ENCODE measurements at regions not wholly inside any gene's neighbourhood (a gene's known extent, or its start where the extent isn't known, plus 50 kb on each side); places are given as distances from the start of the nearest gene placed in this dataset.

DNA sequence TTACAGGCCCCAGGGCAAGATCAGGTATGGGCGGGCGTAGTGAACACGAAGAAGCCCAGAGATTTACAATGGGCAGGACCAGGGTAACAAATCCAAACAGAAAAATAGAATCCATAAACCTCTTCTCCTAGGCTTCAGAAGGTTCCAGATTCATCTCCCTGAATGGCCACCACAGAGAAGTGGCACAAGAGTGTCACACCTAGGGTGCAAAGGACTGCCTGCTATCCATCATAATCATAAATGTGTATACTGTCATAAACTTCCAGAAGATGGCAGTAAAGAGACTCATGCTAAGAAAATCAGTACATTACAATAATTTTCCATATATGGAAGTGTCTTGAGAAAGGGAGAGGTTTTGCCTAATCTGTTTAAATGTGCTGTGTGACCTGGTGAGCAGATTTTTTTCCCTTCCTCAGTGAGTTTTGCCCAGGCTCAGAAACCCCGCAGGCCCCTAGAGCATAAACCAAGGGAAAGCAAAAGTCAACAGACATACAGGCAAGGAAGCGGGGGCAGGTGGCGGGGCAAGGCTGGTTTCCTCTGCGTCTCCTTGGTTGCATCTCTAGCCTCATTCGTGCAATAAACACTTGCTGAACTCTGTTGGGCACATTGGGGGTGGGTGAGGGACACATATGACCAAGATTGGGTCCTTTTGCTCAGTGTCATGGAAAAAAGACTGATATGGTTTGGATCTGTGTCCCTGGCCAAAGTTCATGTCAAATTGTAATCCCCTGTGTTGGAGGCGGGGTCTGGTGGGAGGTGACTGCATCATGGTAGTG is 92.0 kb upstream of the CDH5 start:
- peak; percentile 72 for TF ChIP-seq CTCF (conservative IDR thresholded peaks at IDR 0.05; ENCODE audit: low read length)
- no peak for TF ChIP-seq EZH2phosphoT487 (IDR thresholded peaks at IDR 0.05; ENCODE audit: borderline replicate concordance, low read depth, low read length)
